ENCODE measurements at regions not wholly inside any gene's neighbourhood (a gene's known extent, or its start where the extent isn't known, plus 50 kb on each side); places are given as distances from the start of the nearest gene placed in this dataset.

DNA sequence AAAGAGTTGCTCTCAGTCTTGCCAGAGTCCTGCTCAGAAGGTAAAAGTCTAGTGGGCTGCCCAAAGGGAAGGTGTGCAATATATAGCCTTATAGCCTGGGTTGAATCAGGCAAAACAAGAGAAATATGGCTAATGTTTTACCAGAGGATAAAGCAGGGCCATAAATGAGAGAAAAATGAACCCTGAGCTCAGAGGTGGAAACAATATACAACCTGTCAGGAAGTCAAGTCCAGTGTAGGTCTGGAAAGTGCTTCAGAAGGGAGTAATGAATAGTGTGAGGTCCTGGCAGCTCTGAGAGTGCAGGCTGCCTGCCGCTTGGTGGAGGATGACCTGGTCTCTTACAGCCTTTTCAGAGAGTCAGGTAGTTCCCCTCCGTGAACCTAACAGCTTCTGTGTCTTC lies 177.8 kb upstream of the TNC start:
- DNase-seq (ENCODE audit: low spot score), result no peak
- no peak for ATAC-seq (ENCODE audit: low read depth)
- TF ChIP-seq, protein P1, sequence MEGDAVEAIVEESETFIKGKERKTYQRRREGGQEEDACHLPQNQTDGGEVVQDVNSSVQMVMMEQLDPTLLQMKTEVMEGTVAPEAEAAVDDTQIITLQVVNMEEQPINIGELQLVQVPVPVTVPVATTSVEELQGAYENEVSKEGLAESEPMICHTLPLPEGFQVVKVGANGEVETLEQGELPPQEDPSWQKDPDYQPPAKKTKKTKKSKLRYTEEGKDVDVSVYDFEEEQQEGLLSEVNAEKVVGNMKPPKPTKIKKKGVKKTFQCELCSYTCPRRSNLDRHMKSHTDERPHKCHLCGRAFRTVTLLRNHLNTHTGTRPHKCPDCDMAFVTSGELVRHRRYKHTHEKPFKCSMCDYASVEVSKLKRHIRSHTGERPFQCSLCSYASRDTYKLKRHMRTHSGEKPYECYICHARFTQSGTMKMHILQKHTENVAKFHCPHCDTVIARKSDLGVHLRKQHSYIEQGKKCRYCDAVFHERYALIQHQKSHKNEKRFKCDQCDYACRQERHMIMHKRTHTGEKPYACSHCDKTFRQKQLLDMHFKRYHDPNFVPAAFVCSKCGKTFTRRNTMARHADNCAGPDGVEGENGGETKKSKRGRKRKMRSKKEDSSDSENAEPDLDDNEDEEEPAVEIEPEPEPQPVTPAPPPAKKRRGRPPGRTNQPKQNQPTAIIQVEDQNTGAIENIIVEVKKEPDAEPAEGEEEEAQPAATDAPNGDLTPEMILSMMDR (IDR thresholded peaks at IDR 0.05; ENCODE audit: poor library complexity, severe bottlenecking), result no peak
- Histone ChIP-seq H3K36me3 (ENCODE audit: low read depth) (no peaks in the 10 kb centered on the region), H3K4me1 (ENCODE audit: insufficient read depth, poor library complexity, severe bottlenecking) (peaks cover 9% of the 10 kb centered on the region), H3K4me3 (ENCODE audit: severe bottlenecking) (no peak overlapping the region), H3K27me3 (ENCODE audit: insufficient read depth, poor library complexity, severe bottlenecking) (no peaks in the 10 kb centered on the region), H3K27ac (ENCODE audit: poor library complexity, severe bottlenecking) (no peak overlapping the region), H3K9me3 (ENCODE audit: severe bottlenecking) (no peaks in the 10 kb centered on the region)

DNA sequence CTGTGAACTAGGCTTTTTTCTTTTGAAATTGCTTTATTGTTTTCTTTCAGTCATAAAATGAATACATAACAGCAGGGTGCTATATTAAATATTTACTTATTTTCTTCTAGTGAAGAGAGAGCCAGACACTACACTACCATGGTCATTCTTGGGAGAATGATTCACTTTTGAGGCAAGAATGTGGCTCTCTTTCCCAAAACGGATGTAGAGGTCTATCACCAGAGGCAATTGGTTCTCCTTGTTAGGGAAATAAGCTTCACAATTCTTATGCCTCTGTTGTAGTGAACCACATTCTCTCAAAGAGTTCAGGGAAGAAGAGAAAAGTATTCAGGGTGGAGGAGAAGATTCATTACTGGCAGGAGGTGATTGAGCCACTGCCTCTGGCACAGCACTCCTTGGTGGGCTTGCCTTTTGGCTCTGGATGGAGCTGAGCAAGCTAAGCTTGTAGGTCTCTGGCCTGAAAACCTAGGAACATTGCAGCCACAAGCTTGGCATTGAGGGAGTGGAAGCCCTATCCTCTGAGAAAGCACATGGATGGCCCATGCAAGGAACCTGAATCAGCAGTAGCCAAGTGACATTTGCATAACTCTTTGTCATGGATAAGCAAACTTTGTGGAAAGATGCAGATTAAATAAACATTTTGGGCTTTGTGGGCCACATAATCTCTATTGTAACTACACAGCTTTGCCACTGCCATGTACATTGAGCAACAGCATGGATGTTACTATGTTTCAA lies 179.0 kb upstream of the TNC start:
- Histone ChIP-seq H3K9me3 (ENCODE audit: severe bottlenecking) (no peaks in the 10 kb centered on the region), H3K4me3 (ENCODE audit: severe bottlenecking) (no peak overlapping the region), H3K4me1 (ENCODE audit: insufficient read depth, poor library complexity, severe bottlenecking) (peaks cover 2% of the 10 kb centered on the region), H3K27ac (ENCODE audit: poor library complexity, severe bottlenecking) (no peak overlapping the region), H3K36me3 (ENCODE audit: low read depth) (no peaks in the 10 kb centered on the region), H3K27me3 (ENCODE audit: insufficient read depth, poor library complexity, severe bottlenecking) (no peaks in the 10 kb centered on the region)
- ATAC-seq (ENCODE audit: low read depth) (no peak), DNase-seq (ENCODE audit: low spot score) (no peak)
- TF ChIP-seq, protein P1 (IDR thresholded peaks at IDR 0.05; ENCODE audit: poor library complexity, severe bottlenecking), result no peak

DNA sequence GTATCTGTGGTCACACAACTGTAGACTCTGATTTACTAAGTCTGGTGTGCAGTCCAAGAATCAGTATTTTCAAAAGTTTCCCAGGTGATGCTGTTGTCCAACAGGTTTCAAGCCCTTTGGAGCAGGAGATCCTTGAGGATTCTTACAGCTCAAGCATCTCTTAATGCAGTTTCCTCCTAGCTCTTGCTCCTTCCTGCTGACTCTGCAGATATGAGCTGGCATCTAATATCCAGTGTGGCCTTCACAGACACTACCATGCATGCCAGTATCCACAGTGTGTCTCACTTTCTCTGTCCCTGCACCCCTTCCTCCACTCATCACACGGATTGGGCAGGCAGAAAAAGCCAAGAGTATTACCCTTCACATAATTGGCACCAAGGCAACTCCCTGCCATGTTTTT lies 182.2 kb upstream of the TNC start:
- DNase-seq (ENCODE audit: low spot score), result no peak
- TF ChIP-seq, protein P1 (IDR thresholded peaks at IDR 0.05; ENCODE audit: poor library complexity, severe bottlenecking), result no peak
- no peaks in the 10 kb centered on the region for H3K9me3 ChIP-seq (ENCODE audit: severe bottlenecking)
- H3K4me1 ChIP-seq (ENCODE audit: insufficient read depth, poor library complexity, severe bottlenecking), result no peaks in the 10 kb centered on the region
- H3K27me3 ChIP-seq (ENCODE audit: insufficient read depth, poor library complexity, severe bottlenecking), result no peaks in the 10 kb centered on the region
- ATAC-seq (ENCODE audit: low read depth), result no peak
- no peak overlapping the region for H3K27ac ChIP-seq (ENCODE audit: poor library complexity, severe bottlenecking)
- H3K36me3 ChIP-seq (ENCODE audit: low read depth), result no peaks in the 10 kb centered on the region
- no peak overlapping the region for H3K4me3 ChIP-seq (ENCODE audit: severe bottlenecking)

DNA sequence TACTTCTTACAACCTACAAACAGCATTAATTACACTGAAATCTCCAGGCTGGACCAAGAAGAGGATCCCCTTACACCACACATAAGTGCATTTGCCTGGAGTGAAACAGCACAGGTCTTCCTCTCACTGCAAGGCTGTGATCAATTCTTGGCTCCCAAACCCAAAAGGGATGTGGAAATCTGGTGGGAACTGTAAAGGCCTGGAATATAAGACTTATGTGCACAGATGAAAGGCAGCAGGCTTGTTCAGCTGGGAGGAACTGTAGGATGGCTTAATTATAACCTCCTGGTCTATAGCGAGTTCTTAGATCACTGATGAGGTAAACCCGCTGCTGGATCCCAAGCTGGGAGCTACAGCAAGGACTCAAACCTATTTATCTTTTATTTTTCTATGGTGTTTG lies 182.9 kb upstream of the TNC start:
- no peaks in the 10 kb centered on the region for H3K9me3 ChIP-seq (ENCODE audit: severe bottlenecking)
- no peak overlapping the region for H3K4me3 ChIP-seq (ENCODE audit: severe bottlenecking)
- DNase-seq (ENCODE audit: low spot score), result no peak
- ATAC-seq (ENCODE audit: low read depth), result no peak
- TF ChIP-seq, protein P1 (IDR thresholded peaks at IDR 0.05; ENCODE audit: poor library complexity, severe bottlenecking), result no peak
- H3K27me3 ChIP-seq (ENCODE audit: insufficient read depth, poor library complexity, severe bottlenecking), result no peaks in the 10 kb centered on the region
- no peak overlapping the region for H3K27ac ChIP-seq (ENCODE audit: poor library complexity, severe bottlenecking)
- H3K36me3 ChIP-seq (ENCODE audit: low read depth), result no peaks in the 10 kb centered on the region
- H3K4me1 ChIP-seq (ENCODE audit: insufficient read depth, poor library complexity, severe bottlenecking), result no peaks in the 10 kb centered on the region

DNA sequence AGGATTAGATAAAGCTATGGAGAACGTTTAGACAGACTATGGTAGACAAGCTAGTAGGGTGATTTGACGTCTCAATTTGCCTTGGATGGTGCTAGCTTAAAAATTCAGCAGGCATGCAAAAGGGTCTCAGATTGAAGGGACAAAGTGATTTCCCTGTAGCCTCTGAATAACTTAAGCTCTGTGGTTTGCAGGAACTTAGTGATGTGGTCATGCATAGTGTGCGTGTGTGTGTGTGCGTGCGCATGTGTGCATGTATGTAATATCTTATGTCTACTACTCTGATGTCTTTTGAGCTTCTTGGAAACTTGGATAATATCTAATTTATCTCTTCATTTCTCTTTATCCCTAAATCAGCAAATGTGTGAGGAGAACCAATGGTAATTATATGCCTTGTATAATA lies 183.6 kb upstream of the TNC start:
- Histone ChIP-seq H3K4me3 (ENCODE audit: severe bottlenecking) (no peak overlapping the region), H3K4me1 (ENCODE audit: insufficient read depth, poor library complexity, severe bottlenecking) (no peaks in the 10 kb centered on the region), H3K36me3 (ENCODE audit: low read depth) (no peaks in the 10 kb centered on the region), H3K27ac (ENCODE audit: poor library complexity, severe bottlenecking) (no peak overlapping the region), H3K27me3 (ENCODE audit: insufficient read depth, poor library complexity, severe bottlenecking) (no peaks in the 10 kb centered on the region), H3K9me3 (ENCODE audit: severe bottlenecking) (no peaks in the 10 kb centered on the region)
- TF ChIP-seq, protein P1 (IDR thresholded peaks at IDR 0.05; ENCODE audit: poor library complexity, severe bottlenecking), result no peak
- DNase-seq (ENCODE audit: low spot score) (no peak), ATAC-seq (ENCODE audit: low read depth) (no peak)
